Kidney (tissue), 13 donors: ENCODE measurements at regions not wholly inside any gene's neighbourhood (a gene's known extent, or its start where the extent isn't known, plus 50 kb on each side); places are given as distances from the start of the nearest gene placed in this dataset.

ENCODE experiments used
- DNase-seq, 5 donors: peaks; one replicate each; pipeline ENCODE4 v3.0.0-alpha.2; 2013 to 2020
- FAIRE-seq: peaks from 2 replicates; lab custom pipeline; 2012; peaks lifted over from hg19 to GRCh38; lab: Jason Lieb, UNC
- H3K27ac ChIP-seq, 2 donors: one replicate each; pipeline ENCODE4 v1.7.0; 2013; ENCODE audit warnings: low read depth in 2 of 2, low read length in 2 of 2, inconsistent platforms in 1 of 2
- H3K27me3 ChIP-seq: one replicate; pipeline ENCODE4 v1.7.1; 2013; ENCODE audit warnings: low read length, inconsistent platforms; ENCODE audit not compliant: control insufficient read depth, insufficient read depth
- H3K36me3 ChIP-seq, 3 donors: one replicate each; pipeline versions ENCODE4 v1.7.0 to v1.7.1; 2013; ENCODE audit warnings: low read length in 3 of 3, control low read depth in 1 of 3, inconsistent platforms in 1 of 3; ENCODE audit not compliant: insufficient read depth in 3 of 3, control insufficient read depth in 2 of 3
- H3K4me1 ChIP-seq, 3 donors: one replicate each; pipeline versions ENCODE4 v1.7.0 to v1.7.1; 2013; ENCODE audit warnings: low read length in 3 of 3, inconsistent platforms in 1 of 3, low read depth in 1 of 3; ENCODE audit not compliant: control insufficient read depth in 2 of 3, insufficient read depth in 2 of 3
- H3K4me3 ChIP-seq, 3 donors: one replicate each; pipeline versions ENCODE4 v1.7.0 to v1.8.1; 2013; ENCODE audit warnings: low read length in 3 of 3, control low read depth in 1 of 3, inconsistent platforms in 1 of 3
- H3K9ac ChIP-seq, 3 donors: one replicate each; pipeline versions ENCODE4 v1.7.0 to v1.7.1; 2013; ENCODE audit warnings: low read length in 3 of 3, control low read depth in 1 of 3, inconsistent platforms in 1 of 3
- H3K9me3 ChIP-seq, 3 donors: one replicate each; pipeline versions ENCODE4 v1.7.0 to v1.7.1; 2013; ENCODE audit warnings: low read length in 3 of 3, control low read depth in 1 of 3, inconsistent platforms in 1 of 3; ENCODE audit not compliant: control insufficient read depth in 2 of 3, insufficient read depth in 1 of 3
- intact Hi-C: fragments of 100-400 bp; cut with DNase I; formaldehyde crosslinking; loops from one replicate; pipeline ENCODE4 v1.11.1; 2022
- TF ChIP-seq, protein P1 (sequence below): IDR thresholded peaks from 3 replicates; pipeline ENCODE4 v1.5.1; 2012; ENCODE audit warnings: mild to moderate bottlenecking, moderate library complexity, borderline replicate concordance; ENCODE audit not compliant: insufficient read depth; ENCODE audit errors: extremely low read depth
- donor health status: control.
- donor health status: control.
- donor health status: control.
- donor health status: control.
- donor health status: control.
- donor health status: DM: yes; HTN: yes; CAD: no.
- donor health status: Normal renal cell carcinoma (clear cell type).

DNA sequence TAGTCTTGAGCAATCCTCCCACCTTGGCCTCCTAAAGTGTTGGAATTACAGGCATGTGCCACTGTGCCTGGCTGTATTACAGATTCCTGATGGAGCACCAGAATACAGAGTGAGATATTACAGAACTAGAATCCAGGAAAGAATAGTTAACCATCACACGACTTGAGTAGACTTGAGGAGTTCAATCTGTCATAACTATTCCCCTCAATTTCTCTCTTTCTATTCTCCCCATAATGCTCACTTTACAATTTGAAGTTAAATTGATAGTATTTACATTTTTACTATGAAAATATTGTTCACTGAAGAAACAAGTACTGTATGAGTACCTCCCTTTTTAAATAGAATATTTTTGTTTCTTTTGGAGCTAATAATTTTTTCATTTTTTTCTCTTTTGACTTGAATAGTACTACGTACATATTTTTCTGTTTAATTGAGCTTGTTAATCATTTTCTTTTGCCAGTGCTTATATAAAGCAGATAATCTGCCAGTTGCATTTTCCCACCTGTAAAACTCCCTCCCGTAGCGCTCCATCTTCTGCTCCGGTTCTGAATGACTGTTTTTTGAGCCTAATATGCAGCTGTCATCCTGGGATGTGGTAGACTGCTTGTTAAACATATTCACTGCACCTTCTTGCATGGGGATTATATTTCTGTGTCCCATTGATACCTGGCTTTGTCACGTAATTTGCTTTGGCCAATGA, 105.5 kb downstream of the MYCN start:
- no peaks in the 10 kb centered on the region for H3K27me3 ChIP-seq
- H3K36me3 ChIP-seq = no peaks in the 10 kb centered on the region
- H3K9ac ChIP-seq = no peak overlapping the region
- no peak for FAIRE-seq
- no peak overlapping the region for H3K4me3 ChIP-seq
- TF ChIP-seq, protein P1, sequence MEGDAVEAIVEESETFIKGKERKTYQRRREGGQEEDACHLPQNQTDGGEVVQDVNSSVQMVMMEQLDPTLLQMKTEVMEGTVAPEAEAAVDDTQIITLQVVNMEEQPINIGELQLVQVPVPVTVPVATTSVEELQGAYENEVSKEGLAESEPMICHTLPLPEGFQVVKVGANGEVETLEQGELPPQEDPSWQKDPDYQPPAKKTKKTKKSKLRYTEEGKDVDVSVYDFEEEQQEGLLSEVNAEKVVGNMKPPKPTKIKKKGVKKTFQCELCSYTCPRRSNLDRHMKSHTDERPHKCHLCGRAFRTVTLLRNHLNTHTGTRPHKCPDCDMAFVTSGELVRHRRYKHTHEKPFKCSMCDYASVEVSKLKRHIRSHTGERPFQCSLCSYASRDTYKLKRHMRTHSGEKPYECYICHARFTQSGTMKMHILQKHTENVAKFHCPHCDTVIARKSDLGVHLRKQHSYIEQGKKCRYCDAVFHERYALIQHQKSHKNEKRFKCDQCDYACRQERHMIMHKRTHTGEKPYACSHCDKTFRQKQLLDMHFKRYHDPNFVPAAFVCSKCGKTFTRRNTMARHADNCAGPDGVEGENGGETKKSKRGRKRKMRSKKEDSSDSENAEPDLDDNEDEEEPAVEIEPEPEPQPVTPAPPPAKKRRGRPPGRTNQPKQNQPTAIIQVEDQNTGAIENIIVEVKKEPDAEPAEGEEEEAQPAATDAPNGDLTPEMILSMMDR = no peak
- no peak overlapping the region for H3K27ac ChIP-seq
- no peaks in the 10 kb centered on the region for H3K9me3 ChIP-seq
- DNase-seq = no peak
- no peaks in the 10 kb centered on the region for H3K4me1 ChIP-seq
- intact Hi-C loops = no loop called here

DNA sequence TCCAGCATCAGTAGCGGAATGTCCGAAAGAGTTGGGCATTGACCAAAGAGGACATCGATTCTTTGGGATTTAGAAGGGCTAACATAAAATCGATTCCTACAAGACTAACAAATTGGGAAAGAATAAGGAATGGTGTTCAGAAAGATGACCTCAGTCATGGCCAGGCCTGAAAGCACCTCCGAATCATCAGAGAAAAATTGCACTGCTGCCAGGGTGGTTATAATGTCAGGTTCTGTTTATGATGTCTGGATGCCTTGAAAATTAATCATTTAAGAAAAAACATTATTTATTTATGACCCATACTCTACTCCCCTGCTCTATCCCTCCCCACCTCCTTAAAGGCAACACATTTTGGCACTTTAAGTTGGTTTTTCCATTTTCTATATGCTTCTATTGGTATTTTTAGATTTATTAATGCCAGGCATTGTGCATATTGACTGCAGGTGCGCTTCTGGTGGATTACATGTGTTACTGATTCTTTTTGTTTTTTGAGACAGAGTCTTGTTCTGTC, 104.7 kb downstream of the MYCN start:
- H3K9ac ChIP-seq = no peak overlapping the region
- H3K36me3 ChIP-seq = no peaks in the 10 kb centered on the region
- H3K4me1 ChIP-seq = no peaks in the 10 kb centered on the region
- TF ChIP-seq, protein P1 = no peak
- no peaks in the 10 kb centered on the region for H3K9me3 ChIP-seq
- intact Hi-C loops = no loop called here
- DNase-seq = no peak
- no peaks in the 10 kb centered on the region for H3K27me3 ChIP-seq
- no peak overlapping the region for H3K4me3 ChIP-seq
- no peak for FAIRE-seq
- H3K27ac ChIP-seq = no peak overlapping the region

DNA sequence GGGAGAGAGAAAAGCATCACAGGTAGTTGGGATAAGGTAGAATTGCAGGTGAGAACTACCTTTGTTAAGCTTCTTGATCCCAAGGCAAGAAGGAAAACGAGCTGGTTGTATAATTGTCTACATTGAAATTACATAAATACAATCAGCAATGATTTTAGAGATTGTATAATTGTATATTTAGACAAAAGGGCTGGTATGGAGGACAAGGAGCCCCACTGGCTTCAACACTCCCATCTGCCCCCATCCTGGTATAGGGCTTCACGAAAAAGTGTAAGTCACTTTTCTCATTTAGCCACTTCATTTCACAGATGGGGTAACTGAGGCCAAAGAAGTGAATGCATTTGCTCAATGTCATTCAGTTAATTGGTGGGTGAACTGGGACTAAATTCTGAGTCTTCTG, 103.3 kb downstream of the MYCN start:
- Histone ChIP-seq H3K27ac (no peak overlapping the region), H3K9me3 (no peaks in the 10 kb centered on the region), H3K9ac (no peak overlapping the region), H3K4me3 (no peak overlapping the region), H3K36me3 (no peaks in the 10 kb centered on the region), H3K27me3 (no peaks in the 10 kb centered on the region), H3K4me1 (no peaks in the 10 kb centered on the region)
- FAIRE-seq (no peak), DNase-seq (no peak)
- intact Hi-C loops = no loop called here
- TF ChIP-seq, protein P1 = no peak
